NCI-H226 (cell line): ENCODE measurements at regions not wholly inside any gene's neighbourhood (a gene's known extent, or its start where the extent isn't known, plus 50 kb on each side); places are given as distances from the start of the nearest gene placed in this dataset.
"Not testable (repeated sequence)": the region's sequence is repeated elsewhere in the genome, so short reads cannot be mapped to it uniquely, and the experiment has no call there.

Source experiments
- DNase-seq: peaks from one replicate; pipeline ENCODE4 v3.0.0-alpha.2; 2015

DNA sequence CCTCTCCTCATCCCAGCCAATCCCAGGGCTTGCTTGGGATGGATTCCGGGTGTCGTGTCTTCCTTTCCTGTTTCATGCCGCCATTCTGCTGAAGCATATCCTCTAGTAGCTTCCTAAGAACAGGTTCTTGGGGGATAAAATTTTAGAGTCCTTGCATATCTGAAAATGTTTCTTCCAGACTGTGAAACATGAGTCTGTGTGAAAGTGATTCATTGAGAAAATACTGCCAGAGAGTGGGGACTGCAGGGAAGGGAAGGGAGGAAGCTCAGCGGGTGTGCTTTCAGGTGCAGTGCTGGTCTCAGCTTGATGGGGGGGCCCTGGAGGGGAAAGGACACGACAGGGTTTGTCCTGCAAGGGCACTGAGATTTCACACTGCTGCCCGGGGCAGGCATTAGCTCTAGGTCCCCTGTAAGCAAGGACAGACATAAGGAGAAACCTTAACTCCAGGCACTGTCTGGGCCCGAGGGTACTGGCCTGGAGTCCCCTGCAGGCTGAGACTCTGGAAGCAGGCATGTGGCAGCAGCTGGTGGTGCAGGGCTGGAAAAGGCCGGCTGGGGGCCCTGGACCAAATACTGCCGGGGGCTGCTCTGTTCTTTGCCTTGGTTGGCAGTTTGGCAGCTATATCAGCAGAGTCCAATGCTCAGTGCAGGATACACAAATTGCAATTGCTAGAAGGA lies 97.6 kb upstream of the HS6ST1 start:
- no peak for DNase-seq

DNA sequence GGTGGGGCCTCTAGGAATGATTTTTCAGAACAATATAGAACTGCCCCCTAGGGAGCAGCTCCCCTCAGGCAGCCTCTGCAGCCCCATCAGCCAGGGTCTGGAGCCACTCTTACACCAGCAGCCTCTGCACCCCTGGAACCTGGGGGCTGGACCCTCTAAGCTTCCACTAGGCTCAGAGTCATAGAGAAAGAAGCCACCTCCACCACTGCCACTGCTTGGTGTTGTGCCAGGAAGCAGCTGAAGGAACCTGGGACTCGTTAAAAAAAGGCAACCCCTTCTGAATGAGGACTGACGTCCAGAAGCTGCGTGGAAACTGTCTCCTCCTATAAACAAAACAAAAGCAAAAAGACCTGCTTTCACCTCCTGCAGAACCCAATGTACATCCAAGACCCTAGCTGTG lies 98.1 kb upstream of the HS6ST1 start:
- no peak for DNase-seq

DNA sequence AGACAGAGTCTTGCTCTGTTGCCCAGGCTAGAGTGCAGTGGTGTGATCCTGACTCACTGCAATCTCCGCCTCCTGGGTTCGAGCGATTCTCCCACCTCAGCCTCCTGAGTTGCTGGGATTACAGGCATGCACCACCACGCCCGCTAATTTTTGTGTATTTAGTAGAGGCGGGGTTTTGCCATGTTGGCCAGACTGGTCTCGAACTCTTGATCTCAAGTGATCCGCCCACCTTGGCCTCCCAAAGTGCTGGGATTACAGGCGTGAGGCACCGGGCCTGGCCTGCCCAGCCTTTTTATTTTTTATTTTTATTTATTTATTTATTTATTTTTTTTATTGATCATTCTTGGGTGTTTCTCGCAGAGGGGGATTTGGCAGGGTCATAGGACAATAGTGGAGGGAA lies 98.6 kb upstream of the HS6ST1 start:
- not testable (repeated sequence) for DNase-seq

DNA sequence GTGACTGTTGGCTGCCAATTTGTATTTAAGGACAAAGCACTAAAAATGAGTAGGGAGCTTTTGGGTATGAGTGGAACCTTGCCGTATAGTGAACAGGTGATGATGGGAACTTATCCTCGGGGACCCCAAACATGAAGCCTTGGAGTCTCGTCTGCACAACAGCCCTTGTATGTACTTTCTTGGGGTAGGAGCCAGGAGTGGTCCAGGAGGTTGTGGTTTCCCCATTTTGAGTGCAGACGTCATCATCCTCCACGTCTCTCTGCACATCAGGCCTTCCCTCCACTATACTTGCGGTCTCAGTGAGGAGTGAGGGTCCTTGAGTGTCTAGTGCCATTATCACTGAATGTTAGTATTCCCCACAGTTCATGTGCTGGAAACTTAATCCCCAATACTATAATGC lies 101.5 kb upstream of the HS6ST1 start:
- DNase-seq, result no peak

DNA sequence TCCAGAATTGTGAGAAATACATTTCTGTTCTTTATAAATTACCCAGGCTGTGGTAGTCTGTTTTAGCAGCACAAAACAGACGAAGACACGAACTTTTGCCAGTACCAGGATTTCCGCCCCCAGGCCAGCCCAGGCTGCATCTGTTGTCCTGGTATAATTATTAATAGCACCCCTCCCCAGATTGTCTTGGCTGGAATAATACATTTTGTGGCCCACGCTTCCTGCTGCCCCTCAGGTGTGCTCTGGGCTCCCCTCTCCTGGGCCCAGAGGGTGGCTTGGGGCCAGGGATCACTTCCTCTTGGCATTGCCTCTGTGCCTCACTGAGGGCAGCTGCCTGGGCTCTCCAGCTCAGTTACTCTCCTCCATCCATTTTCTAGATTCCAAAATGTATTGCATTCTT lies 102.1 kb upstream of the HS6ST1 start:
- DNase-seq, result no peak

DNA sequence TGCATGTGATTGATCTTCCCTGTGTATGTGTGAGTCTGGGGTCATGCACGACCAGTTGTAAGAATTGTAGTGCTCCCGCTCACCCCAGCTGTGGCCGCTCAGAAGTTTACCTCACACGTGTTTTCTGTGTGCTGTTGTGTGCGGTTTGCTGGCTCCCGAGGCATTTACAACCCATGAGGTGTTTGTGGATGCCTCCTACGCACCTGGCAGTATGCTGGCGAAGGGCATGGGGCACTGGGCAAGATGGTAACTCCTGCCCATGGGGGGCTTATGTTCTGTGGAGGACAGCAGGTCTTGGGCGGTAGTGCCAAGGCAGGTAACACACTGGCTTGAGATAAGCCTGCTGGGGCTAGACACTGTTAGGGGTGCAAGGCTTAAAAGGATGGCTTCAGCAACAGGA lies 102.6 kb upstream of the HS6ST1 start:
- no peak for DNase-seq

DNA sequence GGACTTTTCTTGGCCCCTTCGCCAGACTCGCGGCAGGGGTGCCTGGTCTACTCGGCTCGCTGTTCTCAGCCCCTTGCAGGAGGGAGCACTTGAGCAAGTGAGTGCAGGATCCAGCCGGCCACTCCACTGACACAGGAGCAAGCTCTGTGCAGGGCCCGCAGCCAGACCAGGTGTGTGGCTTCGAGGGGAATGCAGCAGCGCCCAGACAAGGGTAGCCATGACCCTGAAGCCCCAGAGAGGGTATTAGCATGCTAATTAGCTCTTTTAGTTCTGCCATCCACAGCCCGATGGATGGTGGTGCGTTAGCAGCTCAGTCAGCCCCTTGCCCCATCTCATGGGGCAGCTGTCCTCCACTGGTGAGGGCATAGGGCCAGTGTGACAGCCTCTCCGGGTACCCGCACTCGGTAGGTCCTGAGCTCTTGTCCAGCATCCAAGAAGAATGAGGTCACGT lies 103.2 kb upstream of the HS6ST1 start:
- DNase-seq, result no peak

- peak; percentile 59 for DNase-seq
These were observed 103.9 kb upstream of the HS6ST1 start for GRCh38 chr2:128422571-128422970.

DNA sequence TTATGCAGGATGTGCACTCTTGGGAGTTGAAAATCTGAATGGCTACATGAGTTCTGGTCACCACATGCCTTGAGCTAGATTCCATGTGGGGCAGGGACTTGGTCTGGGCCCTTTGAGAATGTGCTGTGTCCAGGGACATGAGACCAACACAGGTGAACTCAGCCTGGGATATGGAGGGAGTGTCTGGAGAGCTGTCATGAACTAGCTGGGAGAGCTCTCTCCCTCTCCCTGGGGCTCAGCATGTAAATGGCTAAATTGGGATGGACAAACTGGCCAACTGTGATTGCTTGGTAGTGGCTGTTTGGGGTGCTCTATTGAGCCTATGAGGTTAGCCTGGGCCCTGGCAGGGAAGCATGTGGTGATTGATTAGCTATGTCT lies 105.1 kb upstream of the HS6ST1 start:
- no peak for DNase-seq

- no peak for DNase-seq
These were observed 105.9 kb upstream of the HS6ST1 start for GRCh38 chr2:128424406-128425171.

- no peak for DNase-seq
These were observed 106.5 kb upstream of the HS6ST1 start for GRCh38 chr2:128425216-128425615.

DNA sequence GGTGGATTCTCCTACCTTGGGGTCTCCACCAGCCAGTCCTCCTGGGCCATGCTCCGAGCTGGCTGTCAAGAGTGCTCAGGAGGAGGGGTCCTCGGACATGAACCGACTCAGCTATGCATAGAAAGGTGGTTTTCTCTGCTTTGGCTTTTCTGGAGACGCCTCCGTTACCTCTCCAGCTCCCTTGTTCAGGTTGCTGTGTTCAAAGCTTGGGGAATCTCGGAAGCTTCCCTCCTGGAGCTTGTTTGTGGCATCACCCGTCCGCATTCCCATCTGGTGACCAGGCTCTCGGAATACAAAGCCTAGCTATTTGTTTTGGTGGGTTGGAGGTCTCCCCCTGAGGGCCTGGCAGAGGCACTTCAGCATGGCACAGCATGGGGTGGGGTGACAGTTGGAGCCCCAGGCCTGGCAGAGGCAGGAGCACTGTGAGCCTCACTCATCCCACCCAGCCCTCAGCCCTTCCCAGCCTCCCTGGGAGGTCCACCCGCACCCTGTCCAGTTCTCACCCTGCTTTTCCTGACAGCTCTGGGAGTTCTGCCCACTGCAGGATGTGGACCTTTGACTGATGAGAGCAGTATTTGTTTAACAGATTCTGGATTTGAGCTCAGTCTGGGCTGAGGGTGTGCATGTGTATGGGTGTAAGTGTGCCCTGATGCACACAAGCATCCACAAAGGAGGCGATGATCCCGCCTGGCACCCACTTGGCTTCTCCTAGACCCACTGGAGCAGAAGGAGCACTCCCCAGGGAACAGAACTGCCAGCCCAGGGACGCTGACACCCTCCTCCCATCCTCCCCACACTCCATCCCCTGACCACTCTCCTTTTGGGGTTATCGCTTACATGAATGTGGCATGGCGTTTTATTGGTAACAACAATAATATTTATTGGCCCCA lies 107.3 kb upstream of the HS6ST1 start:
- no peak for DNase-seq

DNA sequence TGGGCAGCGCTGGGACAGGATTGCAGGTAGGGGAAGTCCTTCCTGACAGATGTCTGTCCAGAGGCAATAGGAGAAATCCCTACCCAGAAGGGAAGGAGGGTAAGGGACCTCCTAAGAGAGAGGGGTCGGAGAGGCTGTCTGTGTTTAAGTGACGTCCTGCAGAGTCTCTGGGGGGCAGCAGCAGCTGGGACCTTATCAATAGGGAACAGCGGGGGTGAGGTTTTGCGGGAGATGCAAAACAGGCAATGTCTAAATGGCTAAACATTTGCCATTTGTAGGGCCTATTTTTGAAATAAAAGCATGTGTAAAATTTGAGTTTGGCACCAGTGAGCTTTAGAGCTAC lies 108.7 kb upstream of the HS6ST1 start:
- no peak for DNase-seq

DNA sequence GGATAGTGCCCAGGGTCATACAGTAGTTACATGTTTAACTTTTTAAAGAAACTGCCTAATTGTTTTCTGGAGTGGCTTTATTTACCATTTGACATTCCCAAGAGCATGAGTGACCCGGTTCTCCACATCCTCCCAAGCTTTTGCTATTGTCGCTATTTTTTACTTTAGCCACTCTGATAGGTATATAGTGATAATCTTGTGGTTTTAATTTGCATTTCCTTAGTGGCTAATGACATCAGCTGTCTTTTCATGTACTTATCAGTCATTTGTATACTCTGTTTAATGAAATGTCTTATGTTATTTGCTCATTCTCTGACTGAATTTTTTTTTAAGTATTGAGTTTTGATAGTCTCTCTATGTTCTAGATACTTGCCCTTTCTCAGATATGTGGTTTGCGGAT lies 109.7 kb upstream of the HS6ST1 start:
- DNase-seq, result no peak

DNA sequence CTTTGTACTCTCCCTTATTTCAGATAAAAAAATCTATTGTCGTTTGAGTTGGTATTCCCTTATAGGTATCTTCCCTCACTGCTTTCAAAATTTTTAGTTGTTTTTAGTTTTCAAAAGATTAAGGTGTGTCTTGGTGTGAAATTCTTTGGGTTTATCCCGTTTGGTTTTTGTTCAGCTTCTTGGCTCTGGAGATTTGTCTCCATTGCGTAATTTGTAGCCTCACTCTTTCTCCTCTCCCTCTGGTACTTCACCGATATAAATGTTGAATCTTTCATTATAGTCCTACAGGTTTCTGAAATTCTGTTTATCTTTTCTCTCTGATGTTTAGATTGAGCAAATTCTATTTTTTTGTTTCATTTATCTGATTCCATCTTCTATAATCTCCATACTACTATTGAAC lies 113.8 kb upstream of the HS6ST1 start:
- no peak for DNase-seq

DNA sequence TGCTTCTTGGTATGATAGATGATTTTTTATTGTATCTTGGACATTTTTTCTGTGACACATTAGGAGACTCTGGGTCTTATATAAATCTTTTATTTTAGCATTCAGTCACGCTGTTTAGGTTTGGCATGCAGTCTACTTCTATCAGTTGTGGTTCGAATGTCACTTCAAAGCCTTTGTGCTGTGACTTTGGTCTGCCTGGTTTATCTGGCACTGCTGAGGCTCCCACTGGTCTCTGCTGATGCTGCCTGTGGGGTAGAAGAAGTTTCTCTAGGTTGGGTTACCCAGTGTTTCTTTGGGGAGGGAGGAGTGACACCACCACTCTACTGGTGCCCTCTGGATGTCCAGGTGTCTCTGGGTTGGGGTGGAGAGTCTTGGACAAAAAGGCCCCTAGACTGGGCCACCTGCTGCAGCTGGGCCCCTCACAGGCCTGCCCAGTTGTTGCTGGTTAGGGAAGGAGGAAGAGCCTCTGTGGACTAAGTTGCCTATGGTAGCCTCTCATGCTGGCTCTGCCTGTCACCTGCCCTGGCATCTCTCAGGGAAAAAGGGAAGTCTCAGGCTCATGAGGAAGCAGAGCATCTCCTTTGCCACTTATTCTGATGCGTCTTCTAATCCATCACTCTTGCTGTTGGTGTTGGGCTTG lies 115.4 kb upstream of the HS6ST1 start:
- DNase-seq, result no peak

GRCh38 chr2:128435576-128436478 lies 117.2 kb upstream of the HS6ST1 start:
- no peak for DNase-seq

DNA sequence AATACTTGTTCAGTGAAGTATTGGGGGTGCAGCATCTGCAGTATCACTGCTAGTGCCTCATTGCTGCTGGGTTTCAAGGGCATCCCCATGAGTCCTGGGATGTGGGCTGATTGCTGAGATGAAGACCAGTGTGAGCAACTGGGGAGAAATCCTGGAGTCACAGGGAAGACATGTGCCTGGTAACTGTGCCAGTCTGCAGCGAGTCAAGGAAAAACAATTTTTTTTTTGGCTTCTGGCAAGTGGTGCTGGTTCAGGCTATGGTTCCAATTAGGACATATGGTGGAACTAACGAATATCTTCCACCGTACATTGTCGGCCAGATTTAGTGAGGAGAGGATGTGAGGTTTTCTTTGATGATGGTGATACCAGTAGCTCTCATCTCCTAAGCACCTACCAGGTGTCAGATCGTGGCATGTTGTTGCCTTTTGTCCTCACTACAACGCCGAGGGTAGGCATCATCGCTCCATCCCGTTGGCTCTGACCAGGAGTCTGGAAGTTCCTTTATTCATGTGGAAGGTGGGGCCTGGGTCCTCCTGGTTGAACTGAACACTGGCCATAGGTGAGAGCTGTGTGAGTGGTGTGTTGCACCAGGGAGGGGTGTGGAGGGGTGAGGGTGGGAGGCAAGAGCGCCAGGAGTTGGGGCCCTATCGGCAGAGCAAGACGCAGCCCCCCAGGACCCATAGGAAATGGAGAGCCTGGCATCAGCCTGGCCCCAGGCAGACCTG lies 118.0 kb upstream of the HS6ST1 start:
- DNase-seq, result no peak

DNA sequence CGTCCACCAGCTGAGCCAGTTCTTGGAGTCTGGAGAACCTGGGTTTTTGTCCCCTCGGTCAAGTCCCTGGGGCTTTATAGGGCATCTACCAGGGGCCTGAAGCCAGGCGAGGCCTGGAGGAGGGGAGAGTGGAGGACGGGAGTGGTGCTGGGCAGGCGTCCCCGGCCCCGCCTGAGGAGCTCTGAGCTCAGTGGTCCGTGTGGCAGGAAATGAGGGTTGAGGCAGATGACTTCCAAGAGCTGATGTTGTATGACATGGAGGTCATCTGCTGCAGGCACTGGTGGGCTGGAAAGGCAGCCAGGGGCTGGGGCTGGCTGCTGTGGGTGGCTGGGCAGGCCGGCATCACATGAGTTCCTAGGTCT lies 118.5 kb upstream of the HS6ST1 start:
- DNase-seq, result no peak

DNA sequence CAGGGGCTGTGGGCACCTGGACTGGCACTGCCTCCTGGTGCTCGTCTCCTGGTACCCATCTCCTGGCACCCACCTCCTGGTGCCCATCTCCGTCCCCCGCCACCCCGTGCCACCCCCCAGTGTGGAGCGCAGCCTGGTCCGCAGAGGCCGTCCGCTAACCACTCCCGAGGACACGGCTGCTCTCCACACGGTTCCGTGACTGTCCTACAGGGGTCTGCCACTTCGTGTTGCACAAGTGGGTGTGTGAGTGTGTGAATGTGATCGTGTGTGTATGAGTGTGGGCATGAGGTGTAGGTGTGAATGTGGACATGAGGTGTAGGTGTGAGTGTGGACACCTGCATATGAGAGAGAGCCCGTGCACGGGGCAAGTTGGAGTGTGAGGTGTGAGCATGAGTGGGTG lies 119.4 kb upstream of the HS6ST1 start:
- no peak for DNase-seq

- DNase-seq, result no peak
These were observed 119.9 kb upstream of the HS6ST1 start for GRCh38 chr2:128438586-128438985.
